Lung microvascular endothelial cell (primary cell): ENCODE measurements at regions not wholly inside any gene's neighbourhood (a gene's known extent, or its start where the extent isn't known, plus 50 kb on each side); places are given as distances from the start of the nearest gene placed in this dataset.

Experiments used
- DNase-seq, 2 donors: peaks; one replicate each; pipeline versions ENCODE4 v3.0.0 to v3.0.0-alpha.2; 2010; ENCODE audit warnings: low read depth in 2 of 2

GRCh38 chr12:89968151-89968700 lies 259.6 kb upstream of the ATP2B1 start:
- no peak for DNase-seq

GRCh38 chr12:89966495-89967240 lies 258.0 kb upstream of the ATP2B1 start:
- no peak for DNase-seq

- no peak for DNase-seq
Observed at GRCh38 chr12:89965993-89966392, 257.4 kb upstream of the ATP2B1 start.

GRCh38 chr12:89962648-89963047 lies 254.0 kb upstream of the ATP2B1 start:
- DNase-seq = peak; percentile 31 to 41

DNA sequence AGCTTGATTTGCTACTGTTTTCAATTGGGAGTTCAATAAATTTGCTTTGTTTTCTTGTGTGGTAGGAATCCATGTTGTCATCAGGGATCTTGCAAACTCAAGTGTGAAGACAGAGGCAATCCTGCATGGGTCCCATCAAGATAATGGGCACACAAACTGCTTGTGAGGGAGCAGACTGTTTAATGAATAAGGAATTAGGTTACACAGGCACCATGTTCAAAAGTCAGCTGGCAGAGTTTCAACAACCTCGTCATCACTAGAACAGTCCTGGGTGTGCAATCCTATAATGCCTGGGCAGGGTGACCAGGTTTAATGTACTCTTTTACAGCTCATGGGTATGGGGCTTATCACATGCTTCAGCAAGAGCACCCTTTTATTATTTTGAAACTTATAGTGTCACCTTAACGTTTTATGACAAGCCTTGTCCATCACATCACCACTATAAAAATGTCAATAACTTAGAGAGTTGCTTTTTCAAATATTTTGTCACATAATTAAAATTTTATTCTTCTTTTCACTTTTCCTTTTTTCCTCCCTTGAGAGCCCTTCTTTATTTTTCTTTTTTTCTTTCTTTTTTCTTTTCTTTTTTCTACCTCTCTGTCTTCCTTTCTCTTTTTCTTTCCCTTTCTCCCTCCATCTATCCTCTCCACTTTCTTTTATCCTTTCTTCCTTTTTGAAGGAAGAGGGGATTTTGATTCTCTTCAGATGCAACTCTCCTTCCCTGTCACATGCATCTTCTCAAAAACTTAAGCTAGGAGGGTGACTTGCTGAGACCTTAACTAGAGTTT lies 252.2 kb upstream of the ATP2B1 start:
- DNase-seq = peak in 1 of 2 donors; percentile 6

- DNase-seq = peak in 1 of 2 donors; percentile 79
Observed at GRCh38 chr12:89960011-89960507, 251.4 kb upstream of the ATP2B1 start.

DNA sequence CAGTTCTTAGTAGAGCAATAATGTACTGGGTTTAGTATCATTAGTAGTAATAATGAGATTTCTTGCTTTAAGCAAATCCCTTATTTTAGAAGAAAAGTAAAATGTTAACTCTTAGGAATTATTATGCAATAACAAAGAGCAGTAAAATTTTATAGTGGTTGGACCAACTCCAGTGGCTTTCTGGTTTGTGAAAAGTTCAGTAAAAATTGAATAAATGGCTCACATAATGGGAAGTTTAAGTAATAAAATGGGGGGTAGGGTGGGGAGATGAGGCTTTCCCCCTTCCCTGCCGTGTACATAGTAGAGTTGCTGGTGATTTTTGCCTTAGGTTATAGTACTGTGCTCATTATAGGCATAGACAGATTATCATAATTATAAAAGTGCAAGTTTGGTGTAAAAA lies 250.5 kb upstream of the ATP2B1 start:
- no peak for DNase-seq

- no peak for DNase-seq
Observed at GRCh38 chr12:89954259-89954658, 245.6 kb upstream of the ATP2B1 start.

DNA sequence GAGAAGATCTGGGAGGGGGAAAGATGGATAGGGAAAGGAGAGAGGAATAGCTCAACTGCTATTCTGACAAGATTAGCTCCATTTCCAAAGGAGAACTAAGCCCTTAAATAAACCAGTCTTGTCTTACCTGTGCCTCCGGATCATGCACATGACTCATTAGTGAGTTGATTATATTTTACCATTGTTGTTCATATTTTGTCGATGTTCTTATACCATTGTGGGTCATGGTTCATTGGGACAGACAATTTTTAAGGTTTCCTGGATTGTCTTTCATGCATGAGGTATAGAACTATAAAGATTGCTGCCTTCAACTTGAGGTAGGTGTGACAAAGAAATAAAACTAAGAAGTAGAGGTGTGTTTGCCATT lies 243.0 kb upstream of the ATP2B1 start:
- DNase-seq = no peak

- DNase-seq = peak in 1 of 2 donors; percentile 5
Observed at GRCh38 chr12:89951050-89951693, 242.5 kb upstream of the ATP2B1 start.

DNA sequence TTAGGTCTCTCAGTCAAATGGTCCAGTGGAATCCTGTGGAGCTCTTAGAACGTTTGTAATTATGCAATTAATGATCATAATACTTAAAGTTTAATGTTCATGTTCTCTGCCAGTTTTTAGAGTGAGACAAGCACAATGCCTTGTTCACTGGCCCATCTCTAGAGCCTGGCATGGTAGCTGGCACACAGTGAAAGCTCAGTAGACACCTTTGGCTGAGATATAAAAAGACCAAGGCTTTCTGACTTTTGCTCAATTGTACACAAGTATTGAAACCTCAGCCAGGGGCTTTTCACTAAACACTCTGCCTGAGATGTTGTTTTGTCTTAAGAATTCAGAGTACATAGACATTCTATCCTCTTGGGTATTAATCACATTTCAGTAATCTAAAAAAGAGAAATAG lies 241.8 kb upstream of the ATP2B1 start:
- no peak for DNase-seq

DNA sequence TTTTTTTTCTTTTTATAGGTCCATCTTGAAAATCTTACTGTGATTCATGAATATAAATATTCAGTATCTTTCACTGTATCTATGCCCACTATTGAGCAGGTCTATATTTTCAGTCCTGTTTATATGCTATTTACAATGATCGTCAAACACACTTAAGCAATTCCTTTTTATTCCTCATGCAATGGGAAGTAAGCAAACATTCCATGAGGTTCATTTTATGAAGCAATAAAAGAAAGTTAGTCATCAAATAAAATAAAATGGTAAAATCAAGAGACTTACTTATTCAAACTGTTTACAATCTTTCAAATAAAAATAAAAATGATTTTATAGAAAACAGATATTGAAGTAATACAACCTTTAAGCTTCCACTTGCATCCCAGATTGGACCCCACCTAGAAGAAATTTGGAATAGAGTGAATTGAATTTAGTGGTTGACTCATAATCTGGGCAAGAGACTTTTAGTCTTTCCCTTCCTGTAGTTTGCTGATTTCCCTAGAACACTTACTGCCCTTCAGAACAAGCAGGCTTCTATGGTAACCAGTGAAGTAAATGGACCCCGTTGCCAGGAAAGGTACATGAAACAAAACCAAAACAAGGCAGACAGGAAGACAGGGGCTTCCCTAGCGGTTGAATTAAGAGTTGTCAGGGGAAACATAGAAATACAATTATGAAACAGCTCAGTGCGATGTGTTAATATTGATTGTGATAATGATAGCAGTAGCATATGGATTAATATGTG lies 241.0 kb upstream of the ATP2B1 start:
- DNase-seq = peak; percentile 98 to 100

DNA sequence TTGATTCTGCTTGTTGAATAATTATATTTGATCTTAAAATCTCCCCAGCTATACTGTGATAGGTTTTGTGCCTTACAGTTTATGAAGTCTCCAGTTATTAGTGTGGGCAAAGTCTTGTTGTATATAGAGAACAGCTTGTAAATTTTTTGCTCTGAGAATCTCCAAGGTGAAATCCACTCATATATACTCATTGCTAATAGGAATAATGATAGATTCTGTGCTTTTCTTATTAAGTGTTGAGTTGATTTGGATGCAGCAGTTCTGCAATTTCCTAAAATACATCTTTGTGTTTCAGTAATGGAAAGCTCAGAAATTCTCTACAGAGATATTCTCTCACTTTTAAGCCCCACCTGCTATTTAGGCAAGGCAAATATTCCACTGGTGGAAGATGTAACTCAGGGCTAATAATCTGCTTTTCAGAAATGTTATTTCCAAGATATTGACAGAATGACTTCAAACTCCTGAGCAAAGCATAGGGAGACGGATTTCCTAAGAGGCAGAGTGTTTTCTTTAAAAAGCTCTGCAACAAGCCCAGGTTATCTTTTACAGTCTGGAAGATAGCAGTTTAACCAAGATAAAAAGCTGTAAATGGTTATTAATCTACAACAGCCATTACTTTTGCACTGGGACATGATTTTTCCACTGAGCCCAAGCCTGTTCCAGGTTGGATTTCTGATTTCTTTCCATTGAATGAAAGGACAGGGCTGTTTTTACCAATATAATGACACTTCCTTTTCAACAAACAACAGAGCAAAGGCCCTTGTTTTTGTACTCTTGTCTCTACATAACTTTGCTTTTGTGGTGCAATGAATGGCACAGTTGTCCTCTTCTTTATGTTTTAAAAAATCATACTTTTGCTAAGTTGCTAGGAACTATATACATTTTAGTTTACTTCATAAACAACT lies 239.9 kb upstream of the ATP2B1 start:
- peak; percentile 16 to 74 for DNase-seq

- peak; percentile 78 to 97 for DNase-seq
Observed at GRCh38 chr12:89947437-89948270, 239.0 kb upstream of the ATP2B1 start.

- no peak for DNase-seq
Observed at GRCh38 chr12:89946518-89947135, 238.0 kb upstream of the ATP2B1 start.

- DNase-seq = no peak
Observed at GRCh38 chr12:89945123-89945522, 236.5 kb upstream of the ATP2B1 start.

- DNase-seq = peak in 1 of 2 donors; percentile 50
Observed at GRCh38 chr12:89943463-89943862, 234.8 kb upstream of the ATP2B1 start.

DNA sequence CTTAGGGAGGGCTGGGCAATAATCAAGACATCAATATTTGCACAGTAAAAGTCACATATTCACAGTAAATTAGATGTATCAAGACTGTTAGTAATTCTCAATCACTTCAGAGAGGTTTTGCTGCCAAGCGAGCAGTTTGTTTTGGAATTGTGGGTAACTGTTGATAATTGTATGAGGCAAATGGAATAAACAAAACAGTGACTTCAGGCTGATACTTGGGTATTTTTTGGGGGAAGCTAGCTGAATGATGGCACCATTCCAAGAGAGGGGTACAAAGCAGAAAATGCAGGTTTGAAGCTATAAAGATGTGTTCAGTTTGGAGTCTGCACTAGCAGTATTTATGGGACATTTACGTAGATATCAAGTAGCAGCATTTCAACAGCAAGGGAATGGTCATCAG lies 232.8 kb upstream of the ATP2B1 start:
- DNase-seq = no peak
